Glomerular visceral epithelial cell (primary cell): ENCODE measurements at regions not wholly inside any gene's neighbourhood (a gene's known extent, or its start where the extent isn't known, plus 50 kb on each side); places are given as distances from the start of the nearest gene placed in this dataset.
"Not testable (repeated sequence)": the region's sequence is repeated elsewhere in the genome, so short reads cannot be mapped to it uniquely, and the experiment has no call there.

Source experiments
- DNase-seq: peaks from one replicate; pipeline ENCODE4 v3.0.0-alpha.2; 2016; ENCODE audit errors: extremely low spot score

GRCh38 chr11:110874437-110875030 is 162.3 kb upstream of the ARHGAP20 start:
- DNase-seq = no peak

GRCh38 chr11:110873975-110874374 is 161.7 kb upstream of the ARHGAP20 start:
- no peak for DNase-seq

- no peak for DNase-seq
Measured at GRCh38 chr11:110870816-110871522, 158.7 kb upstream of the ARHGAP20 start.

- DNase-seq = no peak
Measured at GRCh38 chr11:110867951-110868350, 155.7 kb upstream of the ARHGAP20 start.

GRCh38 chr11:110866081-110866480 is 153.8 kb upstream of the ARHGAP20 start:
- no peak for DNase-seq

GRCh38 chr11:110862407-110862806 is 150.2 kb upstream of the ARHGAP20 start:
- no peak for DNase-seq

GRCh38 chr11:110860461-110860860 is 148.2 kb upstream of the ARHGAP20 start:
- no peak for DNase-seq

GRCh38 chr11:110859998-110860397 is 147.8 kb upstream of the ARHGAP20 start:
- DNase-seq = no peak

GRCh38 chr11:110859240-110859840 is 147.1 kb upstream of the ARHGAP20 start:
- no peak for DNase-seq

GRCh38 chr11:110858547-110858921 is 146.3 kb upstream of the ARHGAP20 start:
- DNase-seq = no peak

GRCh38 chr11:110857892-110858546 is 145.8 kb upstream of the ARHGAP20 start:
- no peak for DNase-seq

- no peak for DNase-seq
Measured at GRCh38 chr11:110856996-110857812, 145.0 kb upstream of the ARHGAP20 start.

- DNase-seq = no peak
Measured at GRCh38 chr11:110856340-110856739, 144.1 kb upstream of the ARHGAP20 start.

- DNase-seq = no peak
Measured at GRCh38 chr11:110855191-110855590, 143.0 kb upstream of the ARHGAP20 start.

GRCh38 chr11:110852921-110853490 is 140.8 kb upstream of the ARHGAP20 start:
- DNase-seq = no peak

- DNase-seq = no peak
Measured at GRCh38 chr11:110850846-110851245, 138.6 kb upstream of the ARHGAP20 start.

GRCh38 chr11:110843053-110843452 is 130.8 kb upstream of the ARHGAP20 start:
- not testable (repeated sequence) for DNase-seq

- no peak for DNase-seq
Measured at GRCh38 chr11:110838808-110839207, 126.6 kb upstream of the ARHGAP20 start.

GRCh38 chr11:110837603-110838002 is 125.4 kb upstream of the ARHGAP20 start:
- DNase-seq = no peak

- no peak for DNase-seq
Measured at GRCh38 chr11:110835106-110835505, 122.9 kb upstream of the ARHGAP20 start.

GRCh38 chr11:110833033-110833484 is 120.8 kb upstream of the ARHGAP20 start:
- DNase-seq = no peak
